Gastrocnemius medialis (tissue), 4 donors: ENCODE measurements at regions not wholly inside any gene's neighbourhood (a gene's known extent, or its start where the extent isn't known, plus 50 kb on each side); places are given as distances from the start of the nearest gene placed in this dataset.

Experiments
- POLR2A ChIP-seq, 2 donors: fragments of 450-650 bp; IDR thresholded peaks; one replicate each; pipeline ENCODE4 v1.6.1; 2017; ENCODE audit warnings: antibody characterized with exemption in 2 of 2, mild to moderate bottlenecking in 2 of 2, moderate library complexity in 2 of 2
- TF ChIP-seq, protein P1 (sequence below), 5 experiments: fragments of 450-650 bp in 3 of 5; fragments of 200-600 bp in 2 of 5; sonication (generic) in 2 of 5; IDR thresholded peaks in 4 of 5; conservative IDR thresholded peaks in 1 of 5; 1 replicate in 4 of 5; 2 replicates in 1 of 5; pipeline ENCODE4 v1.5.1; 2016 to 2019; ENCODE audit warnings: antibody characterized with exemption in 5 of 5, mild to moderate bottlenecking in 3 of 5, moderate library complexity in 3 of 5

DNA sequence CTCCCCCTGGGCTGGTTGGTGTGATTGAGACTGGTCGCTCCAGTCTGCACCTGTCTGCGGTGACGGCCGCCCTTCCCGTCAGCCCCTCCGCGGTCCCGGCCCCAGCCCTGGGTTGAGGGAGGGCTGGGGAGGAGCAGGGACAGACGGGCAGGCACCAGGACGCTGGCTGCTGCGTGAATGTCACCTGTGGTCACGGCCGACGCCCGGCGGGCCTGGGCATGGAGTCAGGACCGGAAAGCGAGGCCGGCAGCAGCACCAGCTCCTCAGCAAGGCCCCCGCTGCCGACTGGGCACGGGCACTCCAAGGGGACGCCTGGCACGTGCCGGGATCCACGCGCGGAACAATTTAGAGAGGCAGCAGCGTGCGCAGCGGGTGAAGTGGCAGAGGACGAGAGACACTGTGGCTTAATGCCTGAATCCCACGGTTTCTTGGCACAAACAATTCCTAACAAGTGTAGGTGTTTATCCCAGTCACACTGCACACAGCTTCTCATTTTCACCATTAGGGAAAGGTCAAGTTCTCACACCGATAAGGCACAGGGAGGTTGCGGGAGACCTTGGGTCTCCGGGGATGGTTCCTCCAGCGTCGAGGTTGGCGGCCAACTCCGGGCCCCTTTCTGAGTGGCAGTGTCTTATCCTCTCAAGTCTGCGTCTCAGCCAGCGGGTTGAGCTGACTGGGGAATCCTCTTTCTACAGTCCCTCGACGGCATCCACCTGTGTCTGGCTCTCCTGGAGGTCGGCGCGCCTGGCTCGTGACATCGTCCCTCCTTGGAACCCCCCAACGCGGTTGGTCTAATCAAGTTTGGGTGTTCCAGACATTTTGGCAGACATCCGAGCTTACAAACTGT, 66.4 kb upstream of the ADGRA1 start:
- TF ChIP-seq, protein P1, sequence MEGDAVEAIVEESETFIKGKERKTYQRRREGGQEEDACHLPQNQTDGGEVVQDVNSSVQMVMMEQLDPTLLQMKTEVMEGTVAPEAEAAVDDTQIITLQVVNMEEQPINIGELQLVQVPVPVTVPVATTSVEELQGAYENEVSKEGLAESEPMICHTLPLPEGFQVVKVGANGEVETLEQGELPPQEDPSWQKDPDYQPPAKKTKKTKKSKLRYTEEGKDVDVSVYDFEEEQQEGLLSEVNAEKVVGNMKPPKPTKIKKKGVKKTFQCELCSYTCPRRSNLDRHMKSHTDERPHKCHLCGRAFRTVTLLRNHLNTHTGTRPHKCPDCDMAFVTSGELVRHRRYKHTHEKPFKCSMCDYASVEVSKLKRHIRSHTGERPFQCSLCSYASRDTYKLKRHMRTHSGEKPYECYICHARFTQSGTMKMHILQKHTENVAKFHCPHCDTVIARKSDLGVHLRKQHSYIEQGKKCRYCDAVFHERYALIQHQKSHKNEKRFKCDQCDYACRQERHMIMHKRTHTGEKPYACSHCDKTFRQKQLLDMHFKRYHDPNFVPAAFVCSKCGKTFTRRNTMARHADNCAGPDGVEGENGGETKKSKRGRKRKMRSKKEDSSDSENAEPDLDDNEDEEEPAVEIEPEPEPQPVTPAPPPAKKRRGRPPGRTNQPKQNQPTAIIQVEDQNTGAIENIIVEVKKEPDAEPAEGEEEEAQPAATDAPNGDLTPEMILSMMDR (IDR thresholded peaks at IDR 0.05 in 4 of 5, conservative IDR thresholded peaks at IDR 0.05 in 1 of 5) = no peak
- TF ChIP-seq POLR2A (IDR thresholded peaks at IDR 0.05) = no peak
